HG03354 (cell line): ENCODE measurements at regions not wholly inside any gene's neighbourhood (a gene's known extent, or its start where the extent isn't known, plus 50 kb on each side); places are given as distances from the start of the nearest gene placed in this dataset.
"Not testable (repeated sequence)": the region's sequence is repeated elsewhere in the genome, so short reads cannot be mapped to it uniquely, and the experiment has no call there.

Experiments used
- ATAC-seq: cut with Tn5 transposase; IDR thresholded peaks from one replicate; pipeline ENCODE4 v1.9.1; 2021; ENCODE audit warnings: mild to moderate bottlenecking; ENCODE audit not compliant: unreplicated experiment, poor library complexity, severe bottlenecking

GRCh38 chr5:124832510-124832909, 86.1 kb upstream of the ZNF608 start:
- ATAC-seq = no peak

DNA sequence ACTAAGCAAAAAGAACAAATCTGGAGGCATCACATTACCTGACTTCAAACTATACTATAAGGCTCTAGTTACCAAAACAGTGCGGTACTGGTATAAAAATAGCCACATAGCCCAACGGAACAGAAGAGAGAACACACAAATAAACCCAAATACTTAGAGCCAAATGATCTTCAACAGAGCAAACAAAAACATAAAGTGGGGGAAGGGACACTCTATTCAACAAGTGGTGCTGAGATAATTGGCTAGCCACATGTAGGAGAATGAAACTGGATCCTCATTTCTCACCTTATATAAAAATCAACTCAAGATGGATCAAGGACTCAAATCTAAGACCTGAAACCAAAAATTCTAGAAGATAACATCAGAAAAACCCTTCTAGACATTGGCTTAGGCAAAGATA, 89.9 kb upstream of the ZNF608 start:
- ATAC-seq = not testable (repeated sequence)

GRCh38 chr5:124839371-124839998, 93.0 kb upstream of the ZNF608 start:
- ATAC-seq = no peak

- no peak for ATAC-seq
Observed at GRCh38 chr5:124841829-124842712, 95.6 kb upstream of the ZNF608 start.

DNA sequence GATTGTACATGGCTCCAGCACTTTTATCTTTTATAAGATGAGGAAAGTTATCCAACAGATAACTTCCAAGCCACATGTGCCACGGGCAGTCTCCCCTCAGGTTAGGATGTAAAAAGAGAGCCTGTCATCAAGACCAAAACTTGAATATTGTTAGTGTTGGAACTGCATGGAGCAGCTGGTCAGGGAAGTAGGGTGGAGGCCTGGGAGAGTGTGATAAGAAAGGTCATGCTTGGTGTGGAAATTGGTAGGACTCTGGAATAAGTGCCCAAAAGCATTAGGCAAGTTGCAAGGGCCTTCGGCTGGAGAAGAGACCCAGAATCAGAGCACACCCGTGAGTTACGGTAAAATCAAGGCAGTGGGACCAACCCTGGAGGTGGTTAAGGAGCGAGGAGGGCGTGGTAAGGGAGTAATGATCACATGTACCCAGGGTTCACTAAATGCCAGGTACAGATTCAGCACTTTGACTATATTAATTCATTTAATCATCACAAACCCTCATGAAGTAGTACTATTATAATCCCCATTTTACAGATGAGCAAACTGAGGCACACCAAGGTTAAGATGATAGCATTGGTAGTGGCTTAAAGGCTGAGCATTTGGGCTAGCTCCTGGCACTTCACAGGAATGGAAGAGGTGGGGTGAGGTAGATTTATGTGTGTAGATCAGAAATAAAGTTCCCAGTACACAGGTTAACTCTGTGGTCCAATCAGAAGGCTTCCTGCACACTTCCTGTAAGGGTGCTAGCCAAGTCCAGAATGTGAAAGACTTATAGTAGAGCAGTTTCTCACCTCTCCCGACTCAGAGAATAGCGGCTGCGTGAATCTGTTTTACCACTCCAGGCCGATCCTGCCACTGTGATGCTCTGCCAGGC, 96.5 kb upstream of the ZNF608 start:
- ATAC-seq = no peak

DNA sequence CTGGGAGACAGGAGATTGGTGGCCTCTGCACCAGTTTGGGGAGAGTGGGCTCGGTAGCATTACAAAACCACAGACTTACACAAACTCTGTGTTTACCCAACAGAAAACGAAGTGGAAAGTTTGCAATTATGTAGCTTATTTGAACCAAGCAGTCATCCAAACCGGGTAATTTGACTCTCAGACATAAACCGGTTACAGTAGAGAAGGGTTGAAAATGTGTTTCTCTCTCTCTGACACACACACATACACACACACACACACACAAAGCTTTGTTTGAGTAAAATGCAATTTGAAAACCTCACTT, 97.1 kb upstream of the ZNF608 start:
- no peak for ATAC-seq

DNA sequence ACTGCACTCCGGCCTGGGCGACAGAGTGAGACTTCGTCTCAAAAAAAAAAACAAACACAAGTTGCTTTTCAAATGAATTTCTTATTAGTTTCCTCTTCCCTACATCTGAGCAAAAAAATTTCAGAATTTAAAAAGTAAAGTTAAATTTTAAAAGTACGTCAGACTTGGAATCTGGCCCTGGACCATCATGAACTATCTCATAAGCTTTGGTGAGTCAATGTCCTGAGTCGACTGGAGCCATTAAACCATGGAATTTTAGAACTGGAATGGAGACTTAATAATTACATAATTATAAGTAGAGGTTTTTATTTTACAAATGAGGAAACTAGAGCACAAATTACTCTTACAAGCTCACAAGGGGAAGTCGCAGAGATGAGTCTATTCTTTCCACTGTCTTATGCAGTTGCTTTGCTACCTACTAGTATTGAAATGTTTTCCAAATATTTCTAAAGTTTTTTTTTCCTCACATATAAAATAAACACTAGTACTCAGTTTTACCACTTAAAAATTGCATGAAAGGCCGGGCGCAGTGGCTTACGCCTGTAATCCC, 98.0 kb upstream of the ZNF608 start:
- no peak for ATAC-seq

DNA sequence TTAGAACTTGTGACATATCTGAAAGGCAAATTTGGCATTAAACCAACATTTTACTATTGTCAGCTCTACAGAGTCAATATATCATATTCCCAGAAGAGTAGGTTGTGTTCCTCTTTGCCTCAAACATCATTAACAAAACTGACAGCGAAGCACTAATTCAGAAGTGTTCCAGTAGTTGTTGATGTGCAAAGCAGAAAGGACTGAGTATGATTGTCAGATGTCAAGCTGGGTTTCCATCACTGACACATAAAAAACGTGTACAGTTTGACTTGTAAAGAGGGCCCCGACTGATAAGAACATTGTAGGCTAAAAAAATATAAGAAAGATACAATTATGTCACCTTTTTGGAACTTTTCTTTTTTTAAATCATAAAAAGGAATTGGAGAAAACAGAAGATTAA, 101.5 kb upstream of the ZNF608 start:
- no peak for ATAC-seq

DNA sequence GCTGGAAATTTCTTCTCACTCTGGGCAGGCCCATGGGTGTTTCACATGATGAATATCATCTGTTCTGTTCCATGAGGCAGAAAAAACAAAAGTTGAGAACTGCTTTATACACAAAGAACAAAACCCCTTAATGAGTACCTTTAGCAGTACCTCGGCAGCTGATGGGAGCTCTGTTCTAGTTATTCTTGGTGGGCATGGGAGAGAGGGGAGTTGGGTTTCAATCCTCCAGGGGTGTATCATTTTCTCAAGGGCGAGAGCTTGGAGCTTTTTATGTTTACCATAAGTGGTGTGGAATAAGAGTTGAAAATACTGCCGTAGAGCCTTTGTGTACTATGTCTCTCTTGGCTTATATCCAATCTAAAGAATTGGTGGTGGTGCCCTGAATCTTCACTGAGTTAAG, 103.3 kb upstream of the ZNF608 start:
- ATAC-seq = no peak

GRCh38 chr5:124856726-124857125, 110.3 kb upstream of the ZNF608 start:
- no peak for ATAC-seq

GRCh38 chr5:124858612-124859011, 112.2 kb upstream of the ZNF608 start:
- no peak for ATAC-seq

- ATAC-seq = no peak
Observed at GRCh38 chr5:124859027-124859426, 112.6 kb upstream of the ZNF608 start.

- ATAC-seq = no peak
Observed at GRCh38 chr5:124859556-124860290, 113.3 kb upstream of the ZNF608 start.

DNA sequence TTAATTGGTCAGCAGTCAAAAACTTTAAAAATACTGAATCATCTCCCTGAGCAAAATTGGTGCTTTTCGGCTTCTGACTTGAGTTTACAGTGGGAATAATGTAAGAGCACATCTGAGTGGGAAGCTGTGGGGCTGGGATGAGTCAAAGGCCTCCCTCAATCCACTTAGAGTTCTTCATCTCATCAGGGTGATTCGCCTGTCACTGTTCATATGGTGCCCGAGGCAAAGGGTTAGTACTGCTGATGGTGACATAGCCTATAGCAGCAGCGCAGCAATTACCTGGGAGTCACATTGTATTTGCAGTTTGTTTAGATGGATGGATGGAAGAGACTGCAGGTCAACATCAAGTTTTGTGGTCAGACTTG, 113.8 kb upstream of the ZNF608 start:
- ATAC-seq = no peak

- ATAC-seq = no peak
Observed at GRCh38 chr5:124865066-124865465, 118.6 kb upstream of the ZNF608 start.

DNA sequence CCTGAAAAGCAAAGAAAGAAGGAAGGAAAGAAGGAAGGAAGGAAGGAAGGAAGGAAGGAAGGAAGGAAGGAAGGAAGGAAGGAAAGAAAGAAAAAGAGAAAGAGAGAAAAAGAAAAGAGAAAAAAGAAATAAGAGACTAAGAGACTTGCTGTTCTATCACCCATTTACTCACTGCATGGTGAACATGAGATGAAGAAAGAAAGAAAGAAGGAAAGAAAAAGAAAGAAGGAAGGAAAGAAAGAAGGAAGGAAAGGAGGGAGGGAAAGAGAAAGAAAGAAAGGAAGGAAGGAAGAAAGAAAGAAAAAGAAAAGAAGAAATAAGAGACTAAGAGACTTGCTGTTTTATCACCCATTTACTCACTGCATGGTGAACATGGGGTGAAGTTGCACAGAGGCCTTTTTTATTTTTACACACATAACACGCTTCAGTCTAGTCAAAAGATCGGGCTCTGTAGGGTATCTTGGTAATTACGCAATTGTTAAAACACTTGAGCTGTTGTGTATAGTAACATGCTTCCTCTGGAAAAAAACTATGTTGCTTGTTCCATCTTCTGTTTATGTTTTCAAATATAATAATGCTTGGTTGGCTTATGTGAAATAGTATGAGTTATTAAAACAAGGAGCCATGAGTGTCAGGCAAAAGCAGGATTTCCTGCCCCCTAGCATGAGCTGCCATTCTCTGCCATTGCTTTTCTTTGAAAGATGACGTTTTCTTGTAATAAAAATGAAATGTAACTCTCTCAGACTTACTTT, 119.3 kb upstream of the ZNF608 start:
- no peak for ATAC-seq

DNA sequence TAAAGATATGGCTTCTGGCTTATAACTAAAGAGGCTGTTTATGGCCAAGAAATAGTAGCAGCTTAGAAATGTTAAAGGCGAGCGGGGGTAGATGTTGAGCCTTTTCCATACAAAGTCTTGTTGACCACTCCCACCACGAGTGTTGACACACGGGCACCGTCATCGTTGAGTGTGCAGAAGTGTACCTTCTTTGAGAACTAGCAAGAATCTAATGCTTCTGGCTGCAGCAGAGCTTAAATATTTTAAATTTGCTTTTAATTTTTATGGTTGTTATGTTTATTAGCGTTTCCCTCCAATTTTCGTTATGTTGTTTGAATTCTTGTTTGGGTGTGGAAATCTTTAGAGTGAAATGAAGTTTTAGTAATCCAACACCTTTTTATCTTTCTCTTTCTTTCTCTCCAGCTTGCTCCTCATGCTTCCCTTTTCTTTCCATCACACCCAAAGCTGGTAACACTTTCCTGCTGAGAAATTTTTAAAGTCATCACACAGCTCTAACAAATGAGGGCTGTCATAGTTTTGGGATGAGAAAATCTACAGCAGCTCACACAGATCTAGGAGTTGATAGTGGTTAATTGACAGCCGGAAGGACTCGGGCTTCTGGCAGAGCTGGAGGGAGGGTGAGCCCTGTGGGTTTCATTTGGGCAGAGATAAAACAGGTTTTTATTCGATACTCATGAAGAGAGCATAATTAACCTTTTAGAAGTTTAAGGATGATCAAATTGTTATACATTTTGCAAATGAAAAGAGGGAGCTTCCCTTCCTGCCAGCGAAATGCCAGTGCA, 120.1 kb upstream of the ZNF608 start:
- no peak for ATAC-seq

DNA sequence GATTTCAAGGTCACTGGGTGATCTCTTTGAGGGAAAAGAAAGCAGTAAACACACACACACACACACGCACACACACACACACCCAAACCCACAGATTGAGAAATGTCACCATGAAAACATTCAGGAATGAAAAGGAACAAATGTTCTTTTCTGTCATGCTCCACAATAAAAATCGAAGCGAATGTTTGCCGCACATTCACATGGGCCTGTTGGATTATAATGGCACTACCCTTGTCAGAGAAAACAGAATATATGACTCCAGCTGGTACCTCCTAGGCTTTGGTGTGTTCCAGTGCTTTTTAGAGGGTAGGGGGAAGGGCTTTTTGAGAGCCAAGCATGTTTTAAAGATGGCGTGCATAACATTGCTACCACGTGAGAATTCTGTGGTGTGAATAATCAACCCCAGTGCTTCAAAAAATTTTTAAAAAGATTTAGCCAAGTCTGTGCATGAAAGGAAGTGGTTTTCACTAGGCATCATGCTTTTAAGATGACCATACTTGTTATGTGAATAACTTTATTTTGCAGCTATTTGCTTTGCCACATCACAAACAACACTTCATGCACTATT, 120.8 kb upstream of the ZNF608 start:
- no peak for ATAC-seq
